Calu3 (cell line): ENCODE measurements at regions not wholly inside any gene's neighbourhood (a gene's known extent, or its start where the extent isn't known, plus 50 kb on each side); places are given as distances from the start of the nearest gene placed in this dataset.

Experiments
- BruUV-seq: library from RNA; stranded (reverse); fragments of 400-500 nt; replicated peaks from 2 replicates; lab custom pipeline; 2021; lab: Mats Ljungman, UMichigan
- CTCF ChIA-PET: fragments of 300-600 bp; sonication (Branson Sonifier 250); formaldehyde crosslinking; loops from one replicate; lab custom pipeline; 2022; ENCODE audit warnings: antibody characterized with exemption; lab: Charles Lee
- DNase-seq: peaks from one replicate; pipeline ENCODE4 v3.0.0; 2022
- H3K27ac Mint-ChIP-seq: one replicate; pipeline ENCODE4 v1.8.0; 2022; ENCODE audit warnings: mixed read lengths; ENCODE audit not compliant: unreplicated experiment
- H3K27me3 Mint-ChIP-seq: one replicate; pipeline ENCODE4 v1.8.0; 2022; ENCODE audit warnings: mixed read lengths; ENCODE audit not compliant: unreplicated experiment
- H3K36me3 Mint-ChIP-seq: one replicate; pipeline ENCODE4 v1.8.0; 2022; ENCODE audit warnings: mild to moderate bottlenecking, moderate library complexity, mixed read lengths; ENCODE audit not compliant: insufficient read depth, unreplicated experiment
- H3K4me1 Mint-ChIP-seq: one replicate; pipeline ENCODE4 v1.8.0; 2022; ENCODE audit warnings: mild to moderate bottlenecking, low read depth, mixed read lengths; ENCODE audit not compliant: unreplicated experiment
- H3K4me3 Mint-ChIP-seq: one replicate; pipeline ENCODE4 v1.8.0; 2022; ENCODE audit warnings: mild to moderate bottlenecking, low read depth, moderate library complexity, mixed read lengths; ENCODE audit not compliant: unreplicated experiment
- H3K9me3 Mint-ChIP-seq: one replicate; pipeline ENCODE4 v1.8.0; 2022; ENCODE audit warnings: low read depth, mixed read lengths; ENCODE audit not compliant: unreplicated experiment
- intact Hi-C: fragments of 100-400 bp; cut with micrococcal nuclease; formaldehyde crosslinking; loops from one replicate; pipeline ENCODE4 v1.10.0; 2022; ENCODE audit not compliant: unreplicated experiment
- TF ChIP-seq, protein P1 (sequence below): fragments of 200-600 bp; IDR thresholded peaks from one replicate; pipeline ENCODE4 v1.8.0; 2022; ENCODE audit warnings: antibody characterized with exemption; ENCODE audit not compliant: unreplicated experiment

DNA sequence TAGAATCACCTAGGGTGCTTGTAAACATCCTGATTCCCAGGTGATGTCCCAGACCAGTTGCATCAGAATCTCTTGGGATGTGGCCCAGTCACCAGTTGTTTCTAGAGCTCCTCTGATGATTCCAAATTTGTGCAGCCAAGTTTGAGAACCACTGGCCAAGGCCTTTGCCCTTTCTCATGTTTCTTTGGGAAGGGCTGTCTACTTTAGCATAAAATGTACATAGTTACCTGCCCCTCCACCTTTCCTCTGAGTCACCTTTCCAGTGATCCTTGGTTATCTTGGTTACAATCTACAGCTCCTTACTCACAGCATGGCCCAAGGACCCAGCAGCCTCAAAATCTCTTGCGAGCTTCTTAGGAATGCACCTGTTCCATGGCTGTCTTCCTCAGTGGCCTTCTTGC lies 206.2 kb upstream of the ADRA1D start:
- Mint-ChIP-seq H3K9me3 (peaks cover 3% of the 10 kb centered on the region), H3K36me3 (no peaks in the 10 kb centered on the region), H3K27ac (no peak overlapping the region), H3K27me3 (no peaks in the 10 kb centered on the region), H3K4me3 (no peak overlapping the region), H3K4me1 (peaks cover 32% of the 10 kb centered on the region)
- TF ChIP-seq, protein P1, sequence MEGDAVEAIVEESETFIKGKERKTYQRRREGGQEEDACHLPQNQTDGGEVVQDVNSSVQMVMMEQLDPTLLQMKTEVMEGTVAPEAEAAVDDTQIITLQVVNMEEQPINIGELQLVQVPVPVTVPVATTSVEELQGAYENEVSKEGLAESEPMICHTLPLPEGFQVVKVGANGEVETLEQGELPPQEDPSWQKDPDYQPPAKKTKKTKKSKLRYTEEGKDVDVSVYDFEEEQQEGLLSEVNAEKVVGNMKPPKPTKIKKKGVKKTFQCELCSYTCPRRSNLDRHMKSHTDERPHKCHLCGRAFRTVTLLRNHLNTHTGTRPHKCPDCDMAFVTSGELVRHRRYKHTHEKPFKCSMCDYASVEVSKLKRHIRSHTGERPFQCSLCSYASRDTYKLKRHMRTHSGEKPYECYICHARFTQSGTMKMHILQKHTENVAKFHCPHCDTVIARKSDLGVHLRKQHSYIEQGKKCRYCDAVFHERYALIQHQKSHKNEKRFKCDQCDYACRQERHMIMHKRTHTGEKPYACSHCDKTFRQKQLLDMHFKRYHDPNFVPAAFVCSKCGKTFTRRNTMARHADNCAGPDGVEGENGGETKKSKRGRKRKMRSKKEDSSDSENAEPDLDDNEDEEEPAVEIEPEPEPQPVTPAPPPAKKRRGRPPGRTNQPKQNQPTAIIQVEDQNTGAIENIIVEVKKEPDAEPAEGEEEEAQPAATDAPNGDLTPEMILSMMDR: no peak
- BruUV-seq: no TSS peak
- intact Hi-C loops: no loop called here
- no peak for DNase-seq
- CTCF ChIA-PET: no interaction called here

DNA sequence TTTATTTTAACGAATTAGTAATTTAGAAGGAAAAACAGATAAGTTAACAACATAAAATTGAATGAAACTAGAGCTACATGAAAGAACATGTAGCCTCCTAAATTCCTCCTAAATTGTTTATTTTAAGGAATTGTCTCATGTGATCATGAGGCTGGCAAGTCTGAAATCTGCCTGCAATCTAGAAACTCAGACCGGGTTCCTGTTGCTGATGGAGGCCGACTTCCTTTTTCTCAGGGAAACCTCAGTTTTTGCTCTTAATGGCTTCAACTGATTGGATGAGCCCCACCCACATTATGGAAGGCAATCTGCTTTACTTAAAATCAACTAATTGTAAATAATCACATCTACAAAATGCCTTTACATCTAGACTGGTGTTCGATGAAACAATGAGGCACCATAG lies 205.0 kb upstream of the ADRA1D start:
- peaks cover 3% of the 10 kb centered on the region for H3K9me3 Mint-ChIP-seq
- no TSS peak for BruUV-seq
- no peak for DNase-seq
- no peak overlapping the region for H3K4me3 Mint-ChIP-seq
- H3K27ac Mint-ChIP-seq: no peak overlapping the region
- no peaks in the 10 kb centered on the region for H3K27me3 Mint-ChIP-seq
- peaks cover 30% of the 10 kb centered on the region for H3K4me1 Mint-ChIP-seq
- intact Hi-C loops: no loop called here
- TF ChIP-seq, protein P1: no peak
- H3K36me3 Mint-ChIP-seq: no peaks in the 10 kb centered on the region
- CTCF ChIA-PET: no interaction called here

GRCh38 chr20:4453359-4453758 lies 204.3 kb upstream of the ADRA1D start:
- no peak for DNase-seq
- intact Hi-C loops: no loop called here
- Mint-ChIP-seq H3K36me3 (no peaks in the 10 kb centered on the region), H3K27ac (no peak overlapping the region), H3K9me3 (no peaks in the 10 kb centered on the region), H3K4me1 (peaks cover 23% of the 10 kb centered on the region), H3K4me3 (no peak overlapping the region), H3K27me3 (no peaks in the 10 kb centered on the region)
- CTCF ChIA-PET: no interaction called here
- TF ChIP-seq, protein P1: no peak
- no TSS peak for BruUV-seq

DNA sequence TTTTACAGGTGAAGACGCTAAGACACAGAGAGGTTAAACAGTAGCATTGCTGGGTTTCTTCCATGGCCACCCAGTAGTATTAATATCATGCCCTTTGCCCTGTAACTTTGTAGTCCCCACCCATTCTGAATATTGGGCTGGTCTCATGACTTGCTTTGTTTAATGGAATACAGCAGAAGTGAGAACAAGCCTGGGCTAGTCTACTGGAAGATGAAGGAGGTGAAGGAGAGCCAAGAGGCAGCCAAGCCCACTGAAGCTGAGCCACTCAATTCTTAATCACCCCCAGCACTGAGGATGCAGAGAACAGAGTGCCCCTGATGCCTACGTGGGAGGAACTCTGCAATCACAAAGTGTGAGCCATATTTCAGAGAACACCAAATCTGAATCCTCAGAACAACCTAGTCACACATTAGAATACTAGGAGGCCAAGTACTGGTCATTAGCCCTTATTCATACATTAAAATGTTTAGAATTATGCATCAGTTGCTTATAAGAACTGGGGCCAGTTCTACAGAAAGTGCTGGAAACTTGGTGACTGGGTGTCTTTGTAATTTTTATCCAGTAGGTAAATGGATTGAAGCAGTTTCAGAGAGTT lies 202.5 kb upstream of the ADRA1D start:
- H3K9me3 Mint-ChIP-seq: no peaks in the 10 kb centered on the region
- intact Hi-C loops: no loop called here
- no peak overlapping the region for H3K4me3 Mint-ChIP-seq
- TF ChIP-seq, protein P1: no peak
- CTCF ChIA-PET: no interaction called here
- H3K36me3 Mint-ChIP-seq: no peaks in the 10 kb centered on the region
- peaks cover 13% of the 10 kb centered on the region for H3K4me1 Mint-ChIP-seq
- no TSS peak for BruUV-seq
- DNase-seq: no peak
- no peak overlapping the region for H3K27ac Mint-ChIP-seq
- H3K27me3 Mint-ChIP-seq: no peaks in the 10 kb centered on the region
